Activated T-helper 1 cell treated with anti-CD3 and anti-CD28 coated beads, Interleukin-12 subunit alpha, Interleukin-12 subunit beta, Interleukin-2, Interleukin-4 antibody, amounts not matched to agents 30 ng/mL and 10 ng/mL and 1 ng/mL, durations not matched to agents 14 hours and 24 hours and 36 hours (primary cell): ENCODE measurements at regions not wholly inside any gene's neighbourhood (a gene's known extent, or its start where the extent isn't known, plus 50 kb on each side); places are given as distances from the start of the nearest gene placed in this dataset.

ENCODE experiments used
- DNase-seq: peaks from one replicate; pipeline ENCODE4 v3.0.0; 2021; ENCODE audit warnings: low spot score
- H3K27ac Mint-ChIP-seq: one replicate; pipeline ENCODE4 v1.8.0; 2021; ENCODE audit warnings: mild to moderate bottlenecking, mixed read lengths
- H3K27me3 Mint-ChIP-seq: one replicate; pipeline ENCODE4 v1.8.0; 2022; ENCODE audit warnings: mild to moderate bottlenecking, moderate library complexity, mixed read lengths; ENCODE audit not compliant: insufficient read depth
- H3K36me3 Mint-ChIP-seq: one replicate; pipeline ENCODE4 v1.8.0; 2021; ENCODE audit warnings: low read depth, mixed read lengths
- H3K4me1 Mint-ChIP-seq: one replicate; pipeline ENCODE4 v1.8.0; 2021; ENCODE audit warnings: low read depth, mixed read lengths
- H3K4me3 Mint-ChIP-seq: one replicate; pipeline ENCODE4 v1.8.0; 2021; ENCODE audit warnings: mild to moderate bottlenecking, moderate library complexity, mixed read lengths
- H3K9me3 Mint-ChIP-seq: one replicate; pipeline ENCODE4 v1.8.0; 2021; ENCODE audit warnings: mixed read lengths
- intact Hi-C: fragments of 100-400 bp; cut with micrococcal nuclease; formaldehyde crosslinking; loops from one replicate; pipeline ENCODE4 v1.15.1; 2024

- no peak overlapping the region for H3K27ac Mint-ChIP-seq
- H3K4me3 Mint-ChIP-seq = no peak overlapping the region
- no peak for DNase-seq
- intact Hi-C loops = no loop called here
- H3K4me1 Mint-ChIP-seq = no peaks in the 10 kb centered on the region
- H3K27me3 Mint-ChIP-seq = no peaks in the 10 kb centered on the region
- H3K9me3 Mint-ChIP-seq = peaks cover 15% of the 10 kb centered on the region
- no peaks in the 10 kb centered on the region for H3K36me3 Mint-ChIP-seq
Observed at GRCh38 chr18:31213641-31214040, 51.0 kb upstream of the DSC1 start.

DNA sequence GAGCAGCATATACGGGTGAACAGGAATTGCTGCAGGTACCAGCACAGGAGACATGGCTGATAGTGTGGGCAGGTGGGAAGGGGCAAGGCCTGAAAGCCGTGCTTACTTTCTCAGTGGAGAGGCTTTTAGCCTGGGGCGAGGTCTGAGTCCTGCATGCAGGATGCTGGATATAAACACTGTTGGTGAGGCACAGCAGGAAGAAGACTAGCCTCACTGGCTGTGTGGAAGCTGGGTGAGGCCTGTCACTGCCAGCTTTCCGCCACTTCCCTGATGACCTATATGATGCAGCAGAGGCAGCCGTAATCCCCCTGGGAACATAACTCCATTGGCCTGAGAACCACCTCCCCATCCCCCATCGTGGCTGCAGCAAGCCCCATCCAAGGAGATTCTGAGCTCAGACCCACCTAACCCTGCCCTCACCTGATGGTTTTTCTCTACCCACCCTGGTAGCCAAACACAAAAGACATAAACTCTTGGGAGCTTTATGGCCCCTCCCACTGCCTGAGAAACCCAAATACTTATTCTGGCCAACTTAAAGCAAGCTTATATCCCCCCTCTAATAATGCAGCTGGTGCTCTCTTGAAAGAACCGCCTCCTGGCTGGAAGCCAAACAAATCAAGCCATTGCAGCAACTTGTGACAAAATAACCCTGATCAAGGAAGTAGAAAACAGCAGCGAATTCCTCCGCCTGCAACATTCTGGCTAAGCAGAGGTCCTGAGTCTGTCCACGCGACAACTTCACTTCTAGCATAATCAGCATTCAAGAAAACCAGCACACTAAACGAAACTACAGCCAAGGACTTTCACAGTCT, 54.6 kb upstream of the DSC1 start:
- no peaks in the 10 kb centered on the region for H3K27me3 Mint-ChIP-seq
- H3K4me1 Mint-ChIP-seq = no peaks in the 10 kb centered on the region
- no peak overlapping the region for H3K4me3 Mint-ChIP-seq
- intact Hi-C loops = no loop called here
- no peaks in the 10 kb centered on the region for H3K36me3 Mint-ChIP-seq
- no peak for DNase-seq
- H3K9me3 Mint-ChIP-seq = peaks cover 26% of the 10 kb centered on the region
- no peak overlapping the region for H3K27ac Mint-ChIP-seq

GRCh38 chr18:31218671-31219383, 56.2 kb upstream of the DSC1 start:
- intact Hi-C loops = no loop called here
- Mint-ChIP-seq H3K4me1 (no peaks in the 10 kb centered on the region), H3K36me3 (no peaks in the 10 kb centered on the region)

GRCh38 chr18:31219395-31219794, 56.7 kb upstream of the DSC1 start:
- Mint-ChIP-seq H3K27ac (no peak overlapping the region), H3K4me1 (no peaks in the 10 kb centered on the region), H3K9me3 (peaks cover 26% of the 10 kb centered on the region), H3K36me3 (no peaks in the 10 kb centered on the region), H3K27me3 (no peaks in the 10 kb centered on the region), H3K4me3 (no peak overlapping the region)
- no peak for DNase-seq
- intact Hi-C loops = no loop called here

More at GRCh38 chr18:31218671-31219383, 56.2 kb upstream of the DSC1 start:
- Mint-ChIP-seq H3K27me3 (no peaks in the 10 kb centered on the region), H3K4me3 (no peak overlapping the region), H3K27ac (no peak overlapping the region), H3K9me3 (peaks cover 26% of the 10 kb centered on the region)
- no peak for DNase-seq

- no peaks in the 10 kb centered on the region for H3K36me3 Mint-ChIP-seq
- H3K4me1 Mint-ChIP-seq = no peaks in the 10 kb centered on the region
- H3K27me3 Mint-ChIP-seq = no peaks in the 10 kb centered on the region
- DNase-seq = no peak
- no peak overlapping the region for H3K4me3 Mint-ChIP-seq
- H3K9me3 Mint-ChIP-seq = peaks cover 13% of the 10 kb centered on the region
- intact Hi-C loops = no loop called here
- H3K27ac Mint-ChIP-seq = no peak overlapping the region
Observed at GRCh38 chr18:31223371-31223770, 60.7 kb upstream of the DSC1 start.

DNA sequence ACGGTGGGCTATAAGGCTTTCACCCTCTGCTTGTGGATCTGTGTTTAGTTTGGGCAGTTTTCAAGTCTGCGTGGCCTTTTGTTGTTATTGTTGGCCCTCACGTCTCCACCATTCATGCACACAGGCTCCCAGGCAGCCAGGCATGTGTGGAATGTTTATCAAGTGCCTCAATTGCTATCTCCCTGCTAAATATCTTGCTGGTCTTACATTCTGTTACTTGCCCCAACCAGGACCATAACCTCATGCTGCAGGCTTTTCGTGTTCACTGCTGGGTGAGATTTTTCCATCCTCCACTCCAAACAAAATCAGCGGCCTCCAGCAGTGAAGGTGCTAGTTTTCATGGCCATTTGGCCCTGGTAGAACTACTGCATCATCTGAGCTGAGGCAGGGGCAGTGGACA, 63.0 kb upstream of the DSC1 start:
- Mint-ChIP-seq H3K27ac (no peak overlapping the region), H3K36me3 (no peaks in the 10 kb centered on the region), H3K27me3 (no peaks in the 10 kb centered on the region), H3K4me1 (no peaks in the 10 kb centered on the region), H3K4me3 (no peak overlapping the region), H3K9me3 (peaks cover 8% of the 10 kb centered on the region)
- intact Hi-C loops = no loop called here
- no peak for DNase-seq

GRCh38 chr18:31227497-31228229, 65.0 kb upstream of the DSC1 start:
- no peaks in the 10 kb centered on the region for H3K27me3 Mint-ChIP-seq
- H3K4me3 Mint-ChIP-seq = no peak overlapping the region
- DNase-seq = no peak
- intact Hi-C loops = no loop called here
- no peaks in the 10 kb centered on the region for H3K36me3 Mint-ChIP-seq
- no peak overlapping the region for H3K27ac Mint-ChIP-seq
- no peaks in the 10 kb centered on the region for H3K9me3 Mint-ChIP-seq
- no peaks in the 10 kb centered on the region for H3K4me1 Mint-ChIP-seq

DNA sequence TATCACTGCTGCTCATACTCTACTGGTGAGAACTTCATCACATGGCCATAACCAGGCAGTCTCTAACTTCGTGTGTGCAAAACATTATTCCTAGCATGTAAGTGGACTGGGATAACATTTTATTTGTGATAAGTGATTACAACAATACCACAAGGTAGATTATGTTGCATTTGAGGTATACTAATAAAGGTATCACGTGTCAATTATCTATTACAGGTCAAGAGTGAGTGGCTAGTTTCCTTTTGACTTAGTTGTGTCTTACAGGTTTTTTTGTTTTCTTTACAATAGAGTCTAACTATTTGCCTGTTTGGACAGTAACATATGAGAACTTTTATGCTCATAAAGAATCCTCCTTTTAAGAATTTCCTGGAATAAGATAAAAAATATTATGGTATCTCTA, 67.2 kb upstream of the DSC1 start:
- no peak overlapping the region for H3K27ac Mint-ChIP-seq
- no peaks in the 10 kb centered on the region for H3K27me3 Mint-ChIP-seq
- intact Hi-C loops = no loop called here

GRCh38 chr18:31230495-31230894, 67.8 kb upstream of the DSC1 start:
- DNase-seq = no peak
- intact Hi-C loops = no loop called here
- Mint-ChIP-seq H3K27me3 (no peaks in the 10 kb centered on the region), H3K36me3 (no peaks in the 10 kb centered on the region), H3K9me3 (no peaks in the 10 kb centered on the region), H3K4me3 (no peak overlapping the region), H3K27ac (no peak overlapping the region), H3K4me1 (no peaks in the 10 kb centered on the region)

More for the DNA sequence above, 67.2 kb upstream of the DSC1 start:
- no peak for DNase-seq
- no peaks in the 10 kb centered on the region for H3K36me3 Mint-ChIP-seq
- no peak overlapping the region for H3K4me3 Mint-ChIP-seq
- no peaks in the 10 kb centered on the region for H3K9me3 Mint-ChIP-seq
- no peaks in the 10 kb centered on the region for H3K4me1 Mint-ChIP-seq

GRCh38 chr18:31232013-31232412, 69.4 kb upstream of the DSC1 start:
- Mint-ChIP-seq H3K4me3 (no peak overlapping the region), H3K9me3 (no peaks in the 10 kb centered on the region), H3K4me1 (no peaks in the 10 kb centered on the region), H3K27ac (no peak overlapping the region), H3K27me3 (no peaks in the 10 kb centered on the region), H3K36me3 (no peaks in the 10 kb centered on the region)
- DNase-seq = no peak
- intact Hi-C loops = no loop called here

- no peak for DNase-seq
- Mint-ChIP-seq H3K4me3 (no peak overlapping the region), H3K36me3 (no peaks in the 10 kb centered on the region), H3K27ac (no peak overlapping the region), H3K4me1 (no peaks in the 10 kb centered on the region), H3K9me3 (no peaks in the 10 kb centered on the region), H3K27me3 (no peaks in the 10 kb centered on the region)
- intact Hi-C loops = no loop called here
Observed at GRCh38 chr18:31232775-31233424, 70.2 kb upstream of the DSC1 start.

GRCh38 chr18:31233621-31234275, 71.1 kb upstream of the DSC1 start:
- Mint-ChIP-seq H3K27ac (no peak overlapping the region), H3K4me1 (no peaks in the 10 kb centered on the region), H3K9me3 (no peaks in the 10 kb centered on the region), H3K4me3 (no peak overlapping the region), H3K36me3 (no peaks in the 10 kb centered on the region), H3K27me3 (no peaks in the 10 kb centered on the region)
- intact Hi-C loops = no loop called here
- no peak for DNase-seq
